DND-41 (cell line): ENCODE measurements at regions not wholly inside any gene's neighbourhood (a gene's known extent, or its start where the extent isn't known, plus 50 kb on each side); places are given as distances from the start of the nearest gene placed in this dataset.

Experiments
- ATAC-seq: fragments of 200-7000 bp; cut with Tn5 transposase; 3 replicates; pipeline ENCODE4 v1.9.1; 2021; ENCODE audit warnings: low read depth; ENCODE audit not compliant: insufficient read depth
- DNase-seq: peaks from one replicate; pipeline ENCODE4 v3.0.0-alpha.2; 2020
- H2AFZ ChIP-seq: 2 replicates; pipeline ENCODE4 v1.6.0; 2012; ENCODE audit warnings: low read depth, low read length
- H3K27ac ChIP-seq: 2 replicates; pipeline ENCODE4 v1.5.1; 2012; ENCODE audit warnings: low read length, inconsistent platforms
- H3K27me3 ChIP-seq: fragments of 200-600 bp; sonication (generic); 2 replicates; pipeline ENCODE4 v1.6.0; 2012; ENCODE audit warnings: low read length, mild to moderate bottlenecking, inconsistent platforms; ENCODE audit not compliant: insufficient read depth, poor library complexity
- H3K36me3 ChIP-seq: 2 replicates; pipeline ENCODE4 v1.5.1; 2012; ENCODE audit warnings: low read length, inconsistent platforms; ENCODE audit not compliant: insufficient read depth
- H3K4me1 ChIP-seq: 2 replicates; pipeline ENCODE4 v1.5.1; 2012; ENCODE audit warnings: mild to moderate bottlenecking, low read length; ENCODE audit not compliant: insufficient read depth
- H3K4me2 ChIP-seq: 2 replicates; pipeline ENCODE4 v1.6.0; 2012; ENCODE audit warnings: mild to moderate bottlenecking, moderate library complexity, low read length, inconsistent platforms; ENCODE audit not compliant: insufficient read depth
- H3K4me3 ChIP-seq, 2 experiments: fragments of 200-600 bp in 1 of 2; shearing (Covaris generic) in 1 of 2; 2 replicates each; pipeline ENCODE4 v1.5.1; 2012 to 2016; ENCODE audit warnings: inconsistent platforms in 2 of 2, low read length in 2 of 2, mild to moderate bottlenecking in 2 of 2, low read depth in 1 of 2, moderate library complexity in 1 of 2
- H3K79me2 ChIP-seq: 2 replicates; pipeline ENCODE4 v1.6.0; 2012; ENCODE audit warnings: low read length, inconsistent platforms; ENCODE audit not compliant: insufficient read depth
- H3K9ac ChIP-seq: 2 replicates; pipeline ENCODE4 v1.6.0; 2012; ENCODE audit warnings: low read depth, mild to moderate bottlenecking, inconsistent platforms, low read length, moderate library complexity
- H3K9me3 ChIP-seq: 2 replicates; pipeline ENCODE4 v1.5.1; 2012; ENCODE audit warnings: low read length, moderate library complexity, mild to moderate bottlenecking, inconsistent platforms; ENCODE audit not compliant: insufficient read depth, severe bottlenecking
- H4K20me1 ChIP-seq: 2 replicates; pipeline ENCODE4 v1.6.0; 2012; ENCODE audit warnings: low read length; ENCODE audit not compliant: insufficient read depth
- CTCF ChIP-seq: IDR thresholded peaks from 2 replicates; pipeline ENCODE4 v1.5.1; 2012; ENCODE audit warnings: borderline replicate concordance, low read length, moderate library complexity, mild to moderate bottlenecking; ENCODE audit not compliant: poor library complexity, severe bottlenecking; ENCODE audit errors: extremely low read depth
- EZH2 ChIP-seq: IDR thresholded peaks from 3 replicates; pipeline ENCODE4 v1.6.1; 2012; ENCODE audit warnings: borderline replicate concordance, low read depth, mild to moderate bottlenecking, moderate library complexity, low read length, inconsistent platforms; ENCODE audit not compliant: severe bottlenecking

GRCh38 chr1:87829360-87829759 lies 500.7 kb downstream of the LMO4 start:
- H3K27ac ChIP-seq: no peak overlapping the region
- ATAC-seq: no peak
- no peak overlapping the region for H2AFZ ChIP-seq
- no peak for DNase-seq
- no peak overlapping the region for H3K9ac ChIP-seq
- H3K4me1 ChIP-seq: no peaks in the 10 kb centered on the region
- H3K79me2 ChIP-seq: no peaks in the 10 kb centered on the region
- TF ChIP-seq CTCF: no peak
- no peak overlapping the region for H3K4me3 ChIP-seq
- H3K4me2 ChIP-seq: no peak overlapping the region
- no peaks in the 10 kb centered on the region for H3K36me3 ChIP-seq
- no peaks in the 10 kb centered on the region for H3K9me3 ChIP-seq
- H4K20me1 ChIP-seq: no peaks in the 10 kb centered on the region
- no peaks in the 10 kb centered on the region for H3K27me3 ChIP-seq

GRCh38 chr1:87830432-87830978 lies 501.8 kb downstream of the LMO4 start:
- Histone ChIP-seq H2AFZ (no peak overlapping the region), H3K9ac (no peak overlapping the region), H3K4me2 (no peak overlapping the region), H3K27me3 (no peaks in the 10 kb centered on the region), H4K20me1 (no peaks in the 10 kb centered on the region), H3K36me3 (no peaks in the 10 kb centered on the region), H3K27ac (no peak overlapping the region), H3K4me1 (no peaks in the 10 kb centered on the region), H3K9me3 (no peaks in the 10 kb centered on the region), H3K79me2 (no peaks in the 10 kb centered on the region), H3K4me3 (no peak overlapping the region)
- no peak for ATAC-seq
- DNase-seq: no peak
- no peak for TF ChIP-seq EZH2
- no peak for TF ChIP-seq CTCF

- Histone ChIP-seq H3K4me1 (no peaks in the 10 kb centered on the region), H3K36me3 (no peaks in the 10 kb centered on the region), H3K4me2 (no peak overlapping the region), H3K4me3 (no peak overlapping the region), H3K9me3 (no peaks in the 10 kb centered on the region), H3K27ac (no peak overlapping the region), H3K27me3 (no peaks in the 10 kb centered on the region), H4K20me1 (no peaks in the 10 kb centered on the region), H3K79me2 (no peaks in the 10 kb centered on the region), H3K9ac (no peak overlapping the region), H2AFZ (no peak overlapping the region)
- DNase-seq (no peak), ATAC-seq (no peak)
- TF ChIP-seq CTCF: no peak
- no peak for TF ChIP-seq EZH2
Measured at GRCh38 chr1:87833166-87833565, 504.5 kb downstream of the LMO4 start.

- H3K27me3 ChIP-seq: no peaks in the 10 kb centered on the region
- no peaks in the 10 kb centered on the region for H3K4me1 ChIP-seq
- no peaks in the 10 kb centered on the region for H3K79me2 ChIP-seq
- no peak overlapping the region for H2AFZ ChIP-seq
- no peaks in the 10 kb centered on the region for H3K9me3 ChIP-seq
- no peak for DNase-seq
- no peak for ATAC-seq
- no peaks in the 10 kb centered on the region for H3K36me3 ChIP-seq
- TF ChIP-seq EZH2 (no peak), CTCF (no peak)
- no peak overlapping the region for H3K9ac ChIP-seq
- no peaks in the 10 kb centered on the region for H4K20me1 ChIP-seq
- H3K4me2 ChIP-seq: no peak overlapping the region
- H3K27ac ChIP-seq: no peak overlapping the region
- no peak overlapping the region for H3K4me3 ChIP-seq
Measured at GRCh38 chr1:87834151-87834550, 505.5 kb downstream of the LMO4 start.
